ENCODE measurements at regions not wholly inside any gene's neighbourhood (a gene's known extent, or its start where the extent isn't known, plus 50 kb on each side); places are given as distances from the start of the nearest gene placed in this dataset.
"Not testable (repeated sequence)": the region's sequence is repeated elsewhere in the genome, so short reads cannot be mapped to it uniquely, and the experiment has no call there.

DNA sequence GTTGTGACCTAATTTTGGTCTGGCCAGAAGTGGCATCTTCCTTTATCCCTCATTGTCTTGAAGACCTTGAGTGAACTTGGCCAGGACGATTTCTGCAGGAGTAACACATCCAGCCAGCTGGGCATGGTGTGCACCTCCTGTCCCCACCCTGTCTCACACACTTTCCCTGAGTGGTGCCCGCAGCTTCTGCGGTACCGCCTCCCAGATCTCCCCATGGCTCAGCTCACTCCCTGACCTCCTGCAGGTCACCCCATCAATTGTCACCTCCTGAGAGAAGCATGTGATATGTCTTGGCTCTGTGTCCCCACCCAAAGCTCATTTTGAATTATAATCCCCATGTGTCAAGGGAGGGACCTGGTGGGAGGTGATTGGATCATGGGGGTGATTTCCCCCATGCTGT, 50.2 kb upstream of the TP53I11 start:
- peak; percentile 44 for DNase-seq

DNA sequence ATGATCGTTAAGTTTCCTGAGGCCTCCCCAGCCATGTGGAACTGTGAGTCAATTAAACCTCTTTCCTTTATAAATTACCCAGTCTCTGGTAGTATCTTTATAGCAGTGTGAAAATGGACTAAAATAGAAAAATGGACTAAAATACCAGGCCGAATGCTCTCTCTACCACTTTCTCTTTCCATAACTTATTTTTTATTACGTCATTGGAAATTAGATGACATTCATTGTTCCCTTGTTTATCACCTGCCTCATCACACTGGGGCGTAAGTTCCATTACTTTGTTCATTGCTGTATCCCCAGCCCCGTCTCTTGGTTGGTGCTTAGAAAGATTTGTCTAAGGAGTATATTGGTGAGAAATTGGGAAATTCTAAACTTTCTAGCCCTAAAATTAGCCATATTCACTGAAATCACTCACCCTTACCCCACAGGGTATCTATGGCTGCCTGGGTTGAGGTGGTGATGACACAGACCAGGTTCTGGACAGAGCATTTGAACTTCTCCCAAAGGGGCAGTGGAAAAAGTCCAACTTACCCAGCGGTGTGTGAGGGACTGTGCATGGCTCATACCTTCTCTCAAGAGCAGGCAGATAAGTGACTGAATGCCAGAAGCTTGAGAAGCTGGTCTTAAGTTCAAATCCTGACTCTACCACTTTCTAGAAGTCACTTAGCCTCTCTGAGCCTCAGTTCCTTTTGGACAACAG, 50.9 kb upstream of the TP53I11 start:
- peak; percentile 38 for DNase-seq

DNA sequence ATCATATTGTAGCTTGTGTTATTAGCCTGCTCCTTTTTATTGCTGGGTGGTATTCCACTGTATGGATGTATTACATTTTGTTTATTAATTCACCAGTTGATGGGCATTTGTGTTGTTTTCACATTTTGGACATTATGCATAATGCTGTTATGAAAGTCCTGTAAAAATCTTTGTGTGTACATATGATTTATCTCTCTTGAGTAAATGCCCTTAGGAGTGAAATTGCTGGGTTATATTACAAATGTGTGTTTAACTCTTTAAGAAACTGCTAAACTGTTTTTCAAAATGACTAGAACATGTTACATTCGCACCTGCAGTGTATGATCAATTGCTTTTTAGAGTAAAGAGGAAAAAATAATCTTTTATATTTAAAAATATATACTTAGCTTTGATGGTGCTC, 54.4 kb upstream of the TP53I11 start:
- no peak for DNase-seq

DNA sequence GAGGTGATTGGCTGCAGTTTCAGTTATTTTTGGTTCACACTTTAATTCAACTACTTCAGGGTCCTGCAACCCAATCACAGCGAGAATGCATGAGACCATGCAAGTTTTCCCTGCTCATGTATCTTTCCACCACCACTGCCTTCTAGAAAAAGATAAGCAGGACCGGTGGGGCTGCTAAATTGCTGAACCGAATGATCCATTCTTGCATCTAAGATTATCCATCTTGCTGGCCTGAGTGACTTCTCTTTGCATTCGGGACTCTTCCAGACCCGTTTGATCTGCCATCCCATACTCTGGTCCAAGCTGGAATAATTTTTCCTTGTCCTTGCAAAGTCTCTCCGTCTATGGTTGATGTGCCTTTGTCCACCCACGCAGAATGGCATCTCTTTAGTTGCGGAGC, 56.3 kb upstream of the TP53I11 start:
- DNase-seq: no peak

DNA sequence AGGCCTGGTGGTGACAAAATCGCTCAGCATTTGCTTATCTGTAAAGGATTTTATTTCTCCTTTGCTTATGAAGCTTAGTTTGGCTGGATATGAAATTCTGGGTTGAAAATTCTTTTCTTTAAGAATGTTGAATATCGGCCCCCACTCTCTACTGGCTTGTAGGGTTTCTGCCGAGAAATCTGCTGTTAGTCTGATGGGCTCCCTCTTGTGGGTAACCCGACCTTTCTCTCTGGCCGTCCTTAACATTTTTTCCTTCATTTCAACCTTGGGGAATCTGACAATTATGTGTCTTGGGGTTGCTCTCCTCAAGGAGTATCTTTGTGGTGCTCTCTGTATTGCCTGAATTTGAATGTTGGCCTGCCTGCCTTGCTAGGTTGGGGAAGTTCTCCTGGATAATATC, 65.3 kb upstream of the TP53I11 start:
- not testable (repeated sequence) for DNase-seq

DNA sequence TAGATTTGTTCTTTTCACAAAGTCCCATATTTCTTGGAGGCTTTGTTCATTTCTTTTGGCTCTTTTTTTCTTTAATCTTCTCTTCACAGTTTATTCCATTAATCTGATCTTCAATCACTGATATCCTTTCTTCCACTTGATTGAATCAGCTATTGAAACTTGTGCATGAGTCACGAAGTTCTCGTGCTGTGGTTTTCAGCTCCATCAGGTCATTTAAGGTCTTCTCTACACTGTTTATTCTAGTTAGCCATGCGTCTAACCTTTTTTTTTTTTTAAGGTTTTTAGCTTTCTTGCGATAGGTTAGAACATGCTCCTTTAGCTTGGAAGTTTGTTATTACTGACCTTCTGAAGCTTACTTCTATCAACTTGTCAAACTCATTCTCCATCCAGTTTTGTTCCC, 65.8 kb upstream of the TP53I11 start:
- not testable (repeated sequence) for DNase-seq

DNA sequence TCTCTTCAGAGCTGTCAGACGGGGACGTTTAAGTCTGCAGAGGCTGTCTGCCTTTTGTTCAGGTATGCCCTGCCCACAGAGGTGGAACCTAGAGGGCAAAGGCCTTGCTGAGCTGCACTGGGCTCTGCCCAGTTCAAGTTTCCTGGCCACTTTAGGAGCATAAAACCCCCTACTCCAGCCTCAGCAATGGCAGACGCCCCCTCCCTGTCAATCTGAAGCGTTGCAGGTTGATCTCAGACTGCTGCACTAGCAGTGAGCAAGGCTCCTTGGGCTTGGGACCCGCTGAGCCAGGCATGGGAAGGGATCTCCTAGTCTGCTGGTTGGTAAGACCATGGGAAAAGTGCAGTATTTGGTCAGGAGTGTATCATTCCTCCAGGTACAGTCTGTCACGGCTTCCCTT, 66.6 kb upstream of the TP53I11 start:
- DNase-seq: no peak

DNA sequence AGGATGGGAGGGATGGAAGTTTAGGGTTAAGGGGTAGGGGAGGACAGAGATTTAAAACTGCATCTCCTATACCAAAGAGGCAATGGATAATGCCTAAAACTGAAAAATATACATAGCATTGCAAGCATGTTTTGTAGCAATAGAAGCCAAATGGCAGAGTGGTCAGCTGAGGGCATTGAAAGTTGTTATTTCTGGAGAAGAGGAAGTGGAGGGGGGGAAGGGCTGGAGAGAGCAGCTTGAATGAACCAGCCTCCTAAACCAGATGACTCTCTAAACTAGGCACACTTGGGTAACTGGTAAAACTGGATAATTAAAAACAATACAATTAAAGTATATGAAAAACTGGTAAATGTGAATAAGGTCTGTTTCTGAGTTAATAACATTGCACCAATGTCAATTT, 70.3 kb upstream of the TP53I11 start:
- no peak for DNase-seq

DNA sequence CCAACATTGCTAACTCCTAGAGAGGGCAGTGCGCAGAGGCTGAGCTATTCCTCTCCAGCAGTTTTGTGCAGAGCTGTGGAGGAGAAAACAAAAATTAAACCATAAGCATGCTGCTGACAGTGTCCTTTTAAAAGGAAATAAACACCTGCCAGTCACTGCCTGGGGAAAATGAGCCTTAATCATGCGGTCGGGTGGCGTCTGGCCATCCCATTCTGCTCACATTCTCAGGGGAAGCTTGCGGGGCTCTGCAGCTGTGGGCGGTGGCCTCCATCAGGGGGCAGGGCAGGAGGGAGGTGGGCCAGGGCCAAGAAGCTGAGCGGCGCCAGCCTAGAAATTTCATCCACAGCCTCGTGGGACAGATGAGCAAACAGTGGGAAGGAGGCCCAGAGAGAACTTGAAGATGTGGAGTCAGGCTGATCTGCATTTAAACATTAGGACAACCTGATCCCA, 71.0 kb upstream of the TP53I11 start:
- peak; percentile 21 for DNase-seq

DNA sequence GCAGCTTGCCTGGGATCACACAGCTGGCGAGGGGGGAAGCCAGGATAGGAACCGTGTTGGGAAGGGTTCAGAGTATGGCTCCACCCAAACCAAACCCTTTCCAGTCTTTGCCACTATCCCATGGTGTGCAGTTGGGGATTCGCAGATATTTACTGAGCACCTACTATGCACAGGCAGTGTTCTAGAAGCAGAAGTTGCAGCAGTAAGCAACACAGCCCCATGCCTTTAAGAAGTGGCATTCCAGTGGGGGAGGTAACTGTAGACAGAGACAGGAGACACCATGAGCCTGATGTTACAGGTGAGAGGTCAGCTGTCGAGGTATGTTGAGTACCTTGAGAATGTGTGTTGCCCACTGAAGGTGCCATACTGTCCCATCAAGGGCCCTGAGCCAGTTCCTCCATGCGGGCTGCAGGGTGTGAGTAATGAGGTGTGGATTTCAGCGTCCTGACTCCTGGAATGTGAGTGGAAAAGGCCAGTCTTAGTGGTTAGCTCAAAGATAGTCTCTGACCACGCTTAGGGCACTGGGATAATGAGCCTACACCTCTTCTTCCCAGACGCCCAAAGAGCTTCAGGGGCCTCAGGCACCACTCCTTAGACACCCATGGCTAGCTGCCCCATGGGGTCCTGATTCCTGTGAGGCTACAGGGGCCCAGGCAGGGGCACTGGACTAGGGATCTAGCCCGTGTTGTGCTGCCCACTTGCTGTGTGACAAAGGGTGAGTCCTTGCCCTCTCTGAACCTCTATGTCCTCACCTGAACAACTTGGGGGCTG, 71.8 kb upstream of the TP53I11 start:
- peak; percentile 37 for DNase-seq

DNA sequence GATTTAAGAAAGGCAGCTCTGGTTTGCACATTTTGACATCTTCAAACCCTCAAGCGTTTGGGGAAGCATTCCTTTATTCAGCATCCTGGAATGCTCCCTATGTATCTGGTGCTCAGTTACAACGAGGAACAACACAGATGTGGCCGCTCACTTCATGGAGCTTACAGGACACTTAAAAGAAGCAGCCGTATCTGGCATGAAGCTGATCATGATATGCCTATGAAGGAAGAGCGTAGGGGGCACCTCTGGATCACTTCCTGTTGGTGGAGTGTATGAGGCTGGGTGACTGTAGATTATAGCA, 72.3 kb upstream of the TP53I11 start:
- DNase-seq: no peak

DNA sequence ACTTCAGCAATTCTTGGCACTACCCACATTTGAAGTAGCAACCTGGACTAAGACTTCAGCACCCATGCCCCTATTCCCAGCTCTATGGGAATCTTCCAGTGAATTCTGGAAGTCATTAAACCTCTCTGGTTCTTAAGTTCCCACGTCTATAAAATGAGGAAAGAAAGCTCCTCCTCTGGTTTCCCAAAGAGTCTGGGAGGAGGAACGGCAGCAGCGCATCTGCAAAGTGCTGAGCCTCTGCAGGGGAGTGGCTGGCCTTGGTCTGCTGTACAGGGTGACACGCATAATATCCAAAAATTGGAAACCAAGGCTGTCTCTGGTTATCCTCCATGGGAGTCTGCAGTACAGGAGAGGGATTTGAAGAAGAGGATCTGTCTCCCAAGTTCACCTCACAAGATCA, 73.6 kb upstream of the TP53I11 start:
- DNase-seq: peak; percentile 28

DNA sequence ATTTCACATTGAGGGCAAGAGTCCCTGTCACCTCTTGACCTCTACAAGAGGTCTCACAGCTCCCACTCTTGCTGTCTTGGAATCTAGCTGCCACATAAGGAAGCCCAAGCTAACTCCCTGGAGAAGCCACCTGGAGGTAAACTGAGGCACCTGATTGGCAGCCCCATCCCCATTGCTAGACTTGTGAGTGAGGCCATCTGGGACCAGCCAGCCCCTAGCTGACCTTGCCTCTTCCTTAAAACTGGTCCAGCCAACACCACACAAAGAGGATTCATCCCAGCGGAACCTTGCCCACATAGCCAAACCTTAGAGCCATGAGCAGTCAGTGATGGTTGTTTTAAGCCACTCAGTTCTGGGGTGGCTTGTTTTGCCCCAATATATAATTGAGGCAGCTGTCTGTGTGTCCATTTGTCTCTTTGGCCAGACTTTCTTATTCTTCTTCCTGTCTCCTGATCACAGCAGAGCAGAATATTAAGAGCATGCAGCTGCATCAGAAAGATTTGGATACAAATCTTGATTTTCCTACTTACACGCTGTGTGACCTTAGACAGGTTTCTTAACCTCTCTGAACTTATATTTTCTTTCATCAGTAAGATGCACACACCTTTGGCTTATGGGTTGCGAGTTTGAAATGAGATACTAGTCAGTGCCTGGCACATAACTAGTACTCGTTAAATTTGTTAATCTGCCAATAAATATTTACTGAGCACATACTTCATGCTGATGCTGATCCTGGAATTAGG, 74.3 kb upstream of the TP53I11 start:
- peak; percentile 5 for DNase-seq

DNA sequence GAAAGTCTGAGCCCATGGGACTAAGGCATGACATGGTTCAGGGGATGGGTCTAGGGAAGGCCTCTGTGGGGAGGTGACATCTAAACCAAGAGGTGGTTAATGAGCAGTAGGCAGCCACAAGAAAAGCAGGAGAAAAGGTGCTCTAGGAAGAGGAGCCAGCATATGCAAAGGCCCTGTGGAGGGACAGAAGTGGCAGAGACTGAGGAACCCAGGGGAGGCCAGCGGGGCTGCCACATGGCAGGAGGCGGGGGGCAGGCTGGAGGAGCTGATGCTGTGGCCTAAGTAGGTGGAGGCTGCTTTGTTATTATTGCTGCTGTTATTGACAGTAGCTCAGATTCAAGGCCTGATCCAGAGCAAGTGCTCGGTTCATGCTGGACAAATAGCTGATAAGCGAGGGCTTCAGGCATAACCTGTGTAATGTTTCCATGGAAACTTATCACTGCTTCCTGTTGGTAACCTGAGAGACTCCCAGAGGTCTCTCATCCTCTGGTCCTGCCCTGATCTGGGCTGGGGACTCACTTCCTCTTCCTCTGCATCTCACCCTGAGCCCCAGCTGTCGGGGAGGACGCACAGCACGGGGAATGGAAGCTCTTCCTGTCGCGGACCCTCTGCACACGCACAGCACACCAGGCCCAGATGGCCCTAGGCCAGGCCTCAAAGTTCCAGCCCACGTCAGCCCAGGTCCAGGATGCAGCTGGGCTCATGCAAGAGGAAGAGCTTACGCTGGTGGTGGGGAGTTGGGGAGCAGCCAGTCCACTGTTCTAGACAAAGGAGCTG, 75.2 kb upstream of the TP53I11 start:
- DNase-seq: peak; percentile 55

DNA sequence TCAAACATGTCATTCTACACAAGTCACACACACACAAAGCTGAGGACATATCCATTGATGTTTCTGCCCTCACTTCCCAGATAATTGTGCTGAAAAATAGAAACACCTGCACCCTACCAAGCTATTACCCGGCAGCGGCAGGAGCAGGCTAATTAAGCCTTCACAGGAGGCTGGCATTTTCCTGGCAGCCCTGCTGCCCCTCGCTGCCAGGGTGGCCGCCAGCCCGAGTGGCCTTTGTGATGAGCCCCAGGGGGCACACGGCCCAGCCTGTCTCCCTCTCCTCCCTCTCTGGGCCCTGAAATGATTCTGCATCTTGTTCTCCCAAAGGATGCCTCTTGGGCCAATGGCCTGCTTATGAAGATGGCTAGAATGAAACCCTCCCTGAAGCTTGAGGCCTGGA, 76.2 kb upstream of the TP53I11 start:
- peak; percentile 37 for DNase-seq

DNA sequence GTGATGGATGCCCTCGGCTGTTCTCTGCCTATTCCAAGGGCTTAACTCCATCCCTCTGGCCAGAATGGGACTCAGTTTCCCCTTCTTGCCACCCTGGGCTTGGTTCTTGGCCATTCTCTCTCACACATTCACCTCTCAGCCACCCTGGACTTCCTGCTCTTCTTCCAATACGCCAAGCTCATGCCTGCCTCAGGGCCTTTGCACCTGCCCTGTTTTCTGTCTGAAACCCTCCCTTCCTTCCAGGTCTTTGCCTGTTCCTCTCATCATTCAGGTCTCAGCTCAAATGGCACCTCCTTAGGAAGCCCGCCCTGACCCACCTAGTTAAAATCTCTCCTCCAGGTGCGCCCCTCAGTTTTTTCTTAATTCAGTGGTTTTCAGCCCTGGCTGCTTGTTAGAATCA, 76.6 kb upstream of the TP53I11 start:
- peak; percentile 15 for DNase-seq

DNA sequence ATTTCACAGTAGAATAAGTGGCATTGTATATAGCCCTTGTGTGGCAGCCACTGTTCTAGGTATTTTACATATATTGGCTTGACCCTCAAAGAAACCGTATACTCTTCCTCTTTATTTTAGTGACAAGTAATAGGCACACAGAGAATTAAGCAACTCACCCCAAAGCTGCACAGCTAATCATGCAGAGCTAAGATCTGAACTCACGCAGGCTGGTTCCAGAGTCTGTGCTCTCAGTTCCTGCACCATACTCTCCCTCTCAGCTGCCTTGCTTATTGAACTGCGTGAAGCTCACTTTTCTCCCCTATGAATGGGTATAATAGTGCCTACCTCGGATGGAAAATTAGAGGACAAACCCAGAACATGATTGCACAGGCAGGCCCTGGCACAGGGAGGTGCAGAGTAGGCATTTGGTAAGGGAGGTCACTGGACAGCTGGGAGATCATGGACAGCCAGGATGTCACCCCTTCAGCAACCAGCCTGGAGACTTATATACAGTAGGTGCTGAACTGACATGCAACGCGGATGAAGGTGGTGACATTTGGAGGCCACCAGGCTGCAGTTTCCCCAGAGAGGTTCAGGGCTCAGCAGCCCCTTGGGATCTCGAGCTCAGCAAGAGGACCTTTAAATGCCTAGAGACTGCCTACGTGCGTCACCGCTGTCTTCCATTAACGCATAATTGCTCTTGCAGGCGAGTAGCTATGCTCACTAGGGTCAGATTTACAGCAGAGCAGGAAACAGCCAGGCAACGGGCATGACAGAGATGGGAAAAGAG, 78.4 kb upstream of the TP53I11 start:
- DNase-seq: peak; percentile 24

DNA sequence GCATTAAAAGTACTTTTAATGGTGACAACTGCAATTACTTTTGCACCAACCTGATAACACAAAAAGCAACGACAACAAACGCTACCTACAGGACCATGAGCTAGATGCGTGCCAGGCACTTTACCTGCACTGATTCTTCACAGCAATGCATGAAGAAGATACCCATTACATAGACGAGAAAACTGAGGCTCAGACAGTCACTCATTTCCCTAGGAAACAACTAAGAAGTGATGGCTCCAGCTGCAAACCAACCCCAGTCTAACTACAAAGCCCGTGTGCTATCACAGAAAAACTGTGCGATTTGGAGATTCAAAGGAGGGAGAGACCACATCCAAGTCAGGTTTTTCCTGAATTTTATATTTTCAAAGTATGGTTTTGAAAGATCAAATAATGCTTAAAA, 80.1 kb upstream of the TP53I11 start:
- no peak for DNase-seq

DNA sequence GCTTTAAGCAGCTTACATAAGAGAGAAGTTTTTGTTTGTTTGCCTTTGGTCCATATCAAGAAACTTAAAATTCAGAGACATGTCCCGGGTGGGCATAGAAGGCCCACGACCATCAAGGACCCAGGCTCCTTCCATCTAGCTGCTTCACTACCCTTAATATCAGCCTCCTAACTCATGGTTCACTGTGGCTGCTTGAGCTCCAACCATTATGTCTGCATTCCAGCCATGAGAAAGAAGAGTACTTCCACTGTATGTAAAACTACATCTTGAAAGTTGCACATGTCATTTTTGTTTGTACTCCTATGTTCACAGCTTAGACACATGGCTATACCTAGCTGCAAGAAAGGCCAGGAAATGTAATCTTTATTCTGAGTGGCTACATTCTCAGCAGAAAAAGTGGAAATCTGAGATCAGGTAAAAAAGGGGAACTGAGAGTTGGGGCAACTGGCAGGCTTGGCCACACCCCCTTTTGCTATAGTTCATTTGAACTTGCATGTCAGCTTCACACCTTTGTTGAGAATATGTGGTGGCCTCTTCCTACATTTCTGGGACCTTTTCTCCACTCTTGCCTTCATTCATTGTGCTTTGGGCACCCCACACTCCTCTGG, 81.3 kb upstream of the TP53I11 start:
- no peak for DNase-seq

DNA sequence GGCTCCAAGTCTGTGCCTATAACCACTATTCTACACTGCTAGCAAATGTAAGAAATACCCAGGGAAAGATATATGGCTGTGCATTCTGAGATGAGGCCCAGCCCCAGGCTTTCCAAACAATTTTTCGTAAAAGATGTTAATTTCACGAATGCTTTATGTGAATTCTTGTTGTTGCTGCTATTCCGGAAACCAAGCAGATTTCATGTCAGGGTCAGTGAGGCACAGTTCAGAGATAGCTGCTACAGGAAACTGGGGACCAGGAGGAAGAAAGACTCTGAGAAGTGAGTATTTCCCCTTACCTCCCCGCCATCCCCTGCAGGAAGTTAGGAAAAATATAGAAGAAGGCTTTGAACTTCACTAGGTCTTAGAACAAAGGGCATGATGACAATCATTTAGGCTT, 84.7 kb upstream of the TP53I11 start:
- DNase-seq: no peak

DNA sequence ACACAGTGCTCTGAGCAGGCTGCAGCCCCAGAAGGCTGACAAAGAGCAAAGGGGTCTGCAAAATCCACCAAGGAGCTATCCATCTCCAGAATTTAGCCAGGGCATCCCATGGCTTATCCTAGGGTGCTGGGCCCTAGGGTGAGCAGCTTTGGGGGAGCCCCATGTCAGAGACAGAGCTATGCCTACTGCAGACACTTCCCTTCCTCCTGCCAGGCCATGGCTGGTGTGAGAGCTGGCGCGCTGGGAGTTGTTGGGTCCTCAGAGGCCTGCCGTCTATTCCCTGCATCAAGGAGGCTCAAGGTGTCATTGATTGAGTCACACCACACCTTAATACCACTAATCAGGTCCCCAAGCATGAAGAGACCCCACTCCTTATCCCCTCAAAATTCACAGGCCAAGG, 85.3 kb upstream of the TP53I11 start:
- no peak for DNase-seq

DNA sequence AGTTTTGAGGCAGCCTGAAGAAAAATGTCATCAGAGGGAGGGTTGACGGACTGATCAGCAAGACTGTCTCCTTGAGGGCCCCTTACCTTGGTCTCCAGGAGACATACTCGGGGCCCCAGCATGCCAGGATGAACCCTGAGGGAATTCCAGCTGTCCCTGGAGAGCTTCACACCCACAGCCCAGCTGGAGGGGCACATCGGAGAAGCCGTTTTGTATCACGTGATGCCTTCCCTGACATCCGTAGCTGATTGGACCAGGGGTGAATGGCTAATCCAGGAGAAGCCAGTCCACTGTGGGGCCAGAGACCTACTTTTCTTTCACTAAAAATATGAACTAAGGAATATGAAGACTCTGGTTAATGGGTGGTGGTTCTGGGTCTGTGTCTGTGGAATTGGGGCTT, 86.0 kb upstream of the TP53I11 start:
- DNase-seq: no peak

All from activated CD8-positive, alpha-beta memory T cell treated with anti-CD3 and anti-CD28 coated beads for 24 hours (primary cell).